Myocyte (in vitro differentiated cells): ENCODE measurements at regions not wholly inside any gene's neighbourhood (a gene's known extent, or its start where the extent isn't known, plus 50 kb on each side); places are given as distances from the start of the nearest gene placed in this dataset.
"Not testable (repeated sequence)": the region's sequence is repeated elsewhere in the genome, so short reads cannot be mapped to it uniquely, and the experiment has no call there.

Experiments
- DNase-seq: peaks from one replicate; pipeline ENCODE4 v3.0.0-alpha.2; 2012; ENCODE audit warnings: low read depth

- no peak for DNase-seq
These were observed 74.2 kb downstream of the APOBEC1 start for GRCh38 chr12:7591531-7591930.

GRCh38 chr12:7590085-7590484, 75.6 kb downstream of the APOBEC1 start:
- DNase-seq: not testable (repeated sequence)

DNA sequence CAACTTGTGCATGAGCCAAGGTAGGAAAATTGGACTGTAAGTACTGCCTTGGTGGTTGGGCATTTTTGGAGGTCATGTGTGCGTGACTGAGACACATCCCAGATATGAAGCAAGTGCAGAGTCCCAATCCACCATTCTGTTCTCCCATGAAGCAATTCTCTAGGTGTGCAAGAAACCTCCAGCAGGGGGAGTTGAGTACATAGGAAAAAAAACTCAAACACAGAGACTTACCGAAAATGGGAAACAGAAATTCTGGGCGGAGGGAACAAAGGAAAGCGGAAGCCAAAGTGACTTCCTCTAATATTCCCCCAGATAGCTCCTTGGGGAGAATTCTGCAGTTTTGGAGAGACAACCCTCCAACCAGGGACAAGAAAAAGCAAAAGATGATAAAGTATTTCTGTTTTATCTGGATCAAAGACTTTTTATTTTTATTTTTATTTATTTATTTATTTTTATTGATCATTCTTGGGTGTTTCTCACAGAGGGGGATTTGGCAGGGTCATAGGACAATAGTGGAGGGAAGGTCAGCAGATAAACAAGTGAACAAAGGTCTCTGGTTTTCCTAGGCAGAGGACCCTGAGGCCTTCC, 76.9 kb downstream of the APOBEC1 start:
- peak; percentile 60 for DNase-seq

DNA sequence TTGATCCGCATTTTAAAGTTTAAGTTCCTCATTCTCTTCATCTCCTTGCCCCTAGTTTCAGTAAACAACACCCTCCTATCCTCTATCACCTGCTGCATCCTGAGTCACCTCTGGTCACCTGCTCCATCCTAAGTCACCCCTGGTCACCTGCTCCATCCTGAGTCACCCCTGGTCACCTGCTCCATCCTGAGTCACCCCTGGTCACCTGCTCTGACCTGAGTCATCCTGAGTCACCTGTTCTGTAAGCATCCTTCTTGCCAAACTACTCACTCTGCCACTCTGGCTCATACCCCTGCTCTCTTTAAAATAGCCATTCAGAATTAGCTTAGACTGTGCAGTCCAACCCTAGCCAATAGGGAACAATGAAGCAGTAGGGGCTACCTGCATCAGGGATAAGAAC, 80.6 kb upstream of the CD163 start:
- not testable (repeated sequence) for DNase-seq

DNA sequence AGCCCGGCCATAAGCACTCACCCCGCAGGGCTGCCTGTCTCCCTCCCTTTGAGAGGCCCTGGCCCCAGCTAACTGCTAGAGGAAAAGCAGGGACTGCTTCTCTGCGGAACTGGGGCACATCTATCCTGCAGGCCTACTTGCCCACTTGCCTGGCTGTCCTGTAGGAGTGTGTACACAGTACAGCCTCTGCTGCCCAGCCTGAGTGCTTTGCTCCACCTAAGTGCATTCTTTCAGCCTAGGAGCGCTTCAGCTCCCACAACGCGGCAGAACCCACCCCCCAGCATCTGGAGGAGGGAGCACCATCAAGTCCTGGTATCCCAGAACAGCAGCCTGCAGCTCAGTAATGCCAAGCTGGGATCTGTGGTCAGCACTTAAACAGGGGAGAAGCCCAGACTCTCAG, 79.9 kb upstream of the CD163 start:
- no peak for DNase-seq

DNA sequence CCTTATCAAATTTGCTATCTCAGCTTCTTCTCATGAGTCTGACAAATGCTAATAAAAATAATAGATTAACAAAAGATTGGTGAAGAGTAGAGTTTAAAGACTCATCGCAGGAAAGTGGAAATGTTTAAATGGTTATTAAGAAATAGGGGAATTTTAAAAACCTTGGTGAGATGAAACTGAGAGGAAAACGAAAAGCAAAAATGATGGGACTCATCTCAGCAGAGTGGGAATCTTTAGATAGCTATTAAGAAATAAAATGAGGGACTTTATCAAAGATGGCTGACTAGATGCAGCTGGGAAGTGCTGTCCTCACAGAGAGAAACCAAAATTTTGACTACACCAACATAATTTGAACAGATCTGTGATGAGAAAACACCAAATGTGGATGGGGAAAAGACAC, 79.2 kb upstream of the CD163 start:
- DNase-seq: no peak

DNA sequence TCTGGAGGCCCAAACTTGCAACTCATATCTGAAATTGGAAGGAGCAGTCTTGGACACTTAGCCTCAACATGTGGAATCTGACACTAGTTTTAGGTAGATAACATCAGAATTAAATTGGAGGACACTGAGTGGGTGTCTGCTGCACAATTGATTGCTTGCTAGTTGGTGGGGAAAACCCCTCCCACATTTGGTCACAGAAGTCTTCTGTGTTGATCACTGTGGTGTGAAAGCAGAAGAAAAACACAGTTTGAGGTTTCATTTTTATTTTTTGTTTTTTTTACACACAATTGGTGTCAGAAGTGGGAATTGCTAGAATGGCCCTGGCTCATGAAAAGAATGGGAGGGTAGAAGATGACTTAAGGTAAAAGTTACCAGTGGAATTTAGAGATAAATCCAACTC, 78.0 kb upstream of the CD163 start:
- no peak for DNase-seq

- DNase-seq: no peak
These were observed 77.5 kb upstream of the CD163 start for GRCh38 chr12:7581046-7581445.

DNA sequence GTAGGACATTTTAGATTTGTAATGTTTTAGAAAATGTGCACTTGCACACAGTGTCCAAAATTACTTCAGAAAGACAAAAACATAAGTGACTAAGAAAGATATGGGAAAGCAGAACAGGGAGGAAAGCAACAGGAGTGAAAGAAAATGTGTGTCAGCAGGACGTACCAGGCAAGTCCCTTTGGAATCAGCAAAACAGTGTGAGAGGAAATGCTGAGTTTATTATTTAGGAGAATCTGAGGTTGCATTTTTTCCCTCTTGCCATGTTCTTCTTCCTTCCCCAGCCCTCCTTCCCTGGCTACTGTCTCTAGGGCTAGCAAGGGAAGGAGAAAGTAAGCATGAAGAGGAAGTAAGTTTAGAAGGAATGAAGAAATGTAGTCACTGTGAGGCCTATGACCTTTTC, 67.7 kb upstream of the CD163 start:
- DNase-seq: no peak

GRCh38 chr12:7557227-7557626, 53.6 kb upstream of the CD163 start:
- no peak for DNase-seq

DNA sequence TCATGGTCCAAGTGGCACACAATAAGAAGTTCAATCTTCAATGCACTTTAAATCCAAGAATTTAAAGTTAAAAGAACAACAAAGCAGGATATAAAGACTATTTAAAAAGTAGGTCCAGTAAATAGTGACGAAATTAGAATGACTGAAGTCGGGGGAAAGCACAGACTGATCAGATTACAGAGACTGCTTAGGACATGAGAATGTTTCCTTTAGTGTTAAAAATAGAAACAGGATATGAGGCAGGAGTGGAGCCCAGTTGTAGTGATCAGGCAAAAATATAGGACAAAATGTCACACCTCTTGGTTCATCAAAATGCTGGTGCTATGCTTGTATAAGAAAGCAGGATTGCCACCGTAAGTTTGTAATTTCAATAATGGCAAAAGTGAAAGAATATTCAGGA, 52.2 kb upstream of the CD163 start:
- peak; percentile 71 for DNase-seq

DNA sequence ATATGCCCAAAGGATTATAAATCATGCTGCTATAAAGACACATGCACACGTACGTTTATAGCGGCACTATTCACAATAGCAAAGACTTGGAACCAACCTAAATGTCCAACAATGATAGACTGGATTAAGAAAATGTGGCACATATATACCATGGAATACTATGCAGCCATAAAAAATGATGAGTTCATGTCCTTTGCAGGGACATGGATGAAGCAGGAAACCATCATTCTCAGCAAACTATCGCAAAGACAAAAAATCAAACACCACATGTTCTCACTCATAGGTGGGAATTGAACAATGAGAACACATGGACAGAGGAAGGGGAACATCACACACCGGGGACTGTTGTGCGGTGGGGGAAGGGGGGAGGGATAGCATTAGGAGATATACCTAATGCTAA, 51.3 kb upstream of the CD163 start:
- DNase-seq: not testable (repeated sequence)
